Fibroblast of lung (primary cell): ENCODE measurements at regions not wholly inside any gene's neighbourhood (a gene's known extent, or its start where the extent isn't known, plus 50 kb on each side); places are given as distances from the start of the nearest gene placed in this dataset.

ENCODE experiments used
- DNase-seq, 2 donors: peaks; one replicate each; pipeline versions ENCODE4 v3.0.0 to v3.0.0-alpha.2; 2010; ENCODE audit warnings: low read depth in 2 of 2
- H2AFZ ChIP-seq: 2 replicates; pipeline ENCODE4 v1.5.1; 2012; ENCODE audit warnings: low read length, control low read depth, inconsistent platforms
- H3K27ac ChIP-seq: 2 replicates; pipeline ENCODE4 v1.5.1; 2011; ENCODE audit warnings: low read length, control low read depth; ENCODE audit not compliant: insufficient read depth
- H3K27me3 ChIP-seq: 2 replicates; pipeline ENCODE4 v1.5.1; 2011; ENCODE audit warnings: mild to moderate bottlenecking, low read length; ENCODE audit not compliant: control insufficient read depth, insufficient read depth
- H3K36me3 ChIP-seq: 2 replicates; pipeline ENCODE4 v1.5.1; 2011; ENCODE audit warnings: low read length; ENCODE audit not compliant: control insufficient read depth, insufficient read depth
- H3K4me1 ChIP-seq: 2 replicates; pipeline ENCODE4 v1.5.1; 2011; ENCODE audit warnings: low read length; ENCODE audit not compliant: control insufficient read depth, insufficient read depth; ENCODE audit errors: extremely low read depth
- H3K4me2 ChIP-seq: 2 replicates; pipeline ENCODE4 v1.5.1; 2011; ENCODE audit warnings: low read length, control low read depth; ENCODE audit not compliant: insufficient read depth; ENCODE audit errors: extremely low read depth
- H3K4me3 ChIP-seq, 4 experiments: fragments of 200-600 bp in 1 of 4; sonication (generic) in 1 of 4; replicated peaks in 1 of 4; 2 replicates each; pipeline ENCODE4 v1.5.1; 2011 to 2016; ENCODE audit warnings: low read length in 4 of 4, low read depth in 3 of 4, mild to moderate bottlenecking in 3 of 4, control low read depth in 2 of 4, inconsistent platforms in 1 of 4, mixed read lengths in 1 of 4; ENCODE audit not compliant: insufficient read depth in 1 of 4; ENCODE audit errors: control extremely low read depth in 1 of 4
- H3K79me2 ChIP-seq: 2 replicates; pipeline ENCODE4 v1.5.1; 2012; ENCODE audit warnings: mild to moderate bottlenecking, low read length, inconsistent platforms; ENCODE audit not compliant: control insufficient read depth, insufficient read depth
- H3K9ac ChIP-seq: 2 replicates; pipeline ENCODE4 v1.5.1; 2011; ENCODE audit warnings: mild to moderate bottlenecking, low read length, control low read depth; ENCODE audit not compliant: insufficient read depth
- H3K9me3 ChIP-seq: 2 replicates; pipeline ENCODE4 v1.5.1; 2012; ENCODE audit warnings: low read depth, low read length; ENCODE audit not compliant: control insufficient read depth, insufficient read depth
- H4K20me1 ChIP-seq: 2 replicates; pipeline ENCODE4 v1.5.1; 2011; ENCODE audit warnings: low read length; ENCODE audit not compliant: control insufficient read depth, insufficient read depth; ENCODE audit errors: extremely low read depth
- EZH2 ChIP-seq: IDR thresholded peaks from 2 replicates; pipeline ENCODE4 v1.5.1; 2012; ENCODE audit warnings: low read length, control low read depth, mild to moderate bottlenecking; ENCODE audit errors: missing control alignments
- TF ChIP-seq, protein P1 (sequence below), 2 donors: IDR thresholded peaks in 1 of 2; conservative IDR thresholded peaks in 1 of 2; 1 replicate in 1 of 2; 2 replicates in 1 of 2; pipeline ENCODE4 v1.5.1; 2011 to 2012; ENCODE audit warnings: low read length in 2 of 2, control low read depth in 1 of 2, inconsistent platforms in 1 of 2, low read depth in 1 of 2, mild to moderate bottlenecking in 1 of 2

DNA sequence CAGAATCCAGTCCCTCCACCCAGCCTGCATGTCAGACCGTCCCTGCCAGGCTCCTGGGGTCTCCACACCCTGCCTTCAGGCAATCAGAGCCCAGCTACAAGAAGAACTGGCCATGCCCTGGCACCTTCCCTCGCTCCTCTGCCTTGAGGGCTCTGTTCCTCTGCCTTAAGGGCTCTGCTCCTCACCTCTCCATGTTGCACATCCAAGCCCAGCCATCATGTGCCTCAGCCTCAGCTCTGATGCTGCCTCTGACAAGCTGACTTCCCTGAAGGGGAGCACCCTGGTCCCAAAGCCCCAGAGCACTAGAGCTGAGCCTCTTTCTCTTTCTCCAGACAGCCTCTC lies 50.3 kb upstream of the ANTXRL start:
- Histone ChIP-seq H4K20me1 (no peaks in the 10 kb centered on the region), H3K27me3 (no peaks in the 10 kb centered on the region), H3K27ac (no peak overlapping the region), H3K36me3 (no peaks in the 10 kb centered on the region), H2AFZ (no peak overlapping the region), H3K4me2 (no peak overlapping the region), H3K9ac (no peak overlapping the region), H3K4me3 (no peak overlapping the region), H3K9me3 (no peaks in the 10 kb centered on the region), H3K79me2 (no peaks in the 10 kb centered on the region), H3K4me1 (no peaks in the 10 kb centered on the region)
- TF ChIP-seq EZH2: no peak
- TF ChIP-seq, protein P1, sequence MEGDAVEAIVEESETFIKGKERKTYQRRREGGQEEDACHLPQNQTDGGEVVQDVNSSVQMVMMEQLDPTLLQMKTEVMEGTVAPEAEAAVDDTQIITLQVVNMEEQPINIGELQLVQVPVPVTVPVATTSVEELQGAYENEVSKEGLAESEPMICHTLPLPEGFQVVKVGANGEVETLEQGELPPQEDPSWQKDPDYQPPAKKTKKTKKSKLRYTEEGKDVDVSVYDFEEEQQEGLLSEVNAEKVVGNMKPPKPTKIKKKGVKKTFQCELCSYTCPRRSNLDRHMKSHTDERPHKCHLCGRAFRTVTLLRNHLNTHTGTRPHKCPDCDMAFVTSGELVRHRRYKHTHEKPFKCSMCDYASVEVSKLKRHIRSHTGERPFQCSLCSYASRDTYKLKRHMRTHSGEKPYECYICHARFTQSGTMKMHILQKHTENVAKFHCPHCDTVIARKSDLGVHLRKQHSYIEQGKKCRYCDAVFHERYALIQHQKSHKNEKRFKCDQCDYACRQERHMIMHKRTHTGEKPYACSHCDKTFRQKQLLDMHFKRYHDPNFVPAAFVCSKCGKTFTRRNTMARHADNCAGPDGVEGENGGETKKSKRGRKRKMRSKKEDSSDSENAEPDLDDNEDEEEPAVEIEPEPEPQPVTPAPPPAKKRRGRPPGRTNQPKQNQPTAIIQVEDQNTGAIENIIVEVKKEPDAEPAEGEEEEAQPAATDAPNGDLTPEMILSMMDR (conservative IDR thresholded peaks at IDR 0.05 in 1 of 2, IDR thresholded peaks at IDR 0.05 in 1 of 2; ENCODE audit: low read depth in 1 of 2, low read length in 2 of 2): no peak
- no peak for DNase-seq

DNA sequence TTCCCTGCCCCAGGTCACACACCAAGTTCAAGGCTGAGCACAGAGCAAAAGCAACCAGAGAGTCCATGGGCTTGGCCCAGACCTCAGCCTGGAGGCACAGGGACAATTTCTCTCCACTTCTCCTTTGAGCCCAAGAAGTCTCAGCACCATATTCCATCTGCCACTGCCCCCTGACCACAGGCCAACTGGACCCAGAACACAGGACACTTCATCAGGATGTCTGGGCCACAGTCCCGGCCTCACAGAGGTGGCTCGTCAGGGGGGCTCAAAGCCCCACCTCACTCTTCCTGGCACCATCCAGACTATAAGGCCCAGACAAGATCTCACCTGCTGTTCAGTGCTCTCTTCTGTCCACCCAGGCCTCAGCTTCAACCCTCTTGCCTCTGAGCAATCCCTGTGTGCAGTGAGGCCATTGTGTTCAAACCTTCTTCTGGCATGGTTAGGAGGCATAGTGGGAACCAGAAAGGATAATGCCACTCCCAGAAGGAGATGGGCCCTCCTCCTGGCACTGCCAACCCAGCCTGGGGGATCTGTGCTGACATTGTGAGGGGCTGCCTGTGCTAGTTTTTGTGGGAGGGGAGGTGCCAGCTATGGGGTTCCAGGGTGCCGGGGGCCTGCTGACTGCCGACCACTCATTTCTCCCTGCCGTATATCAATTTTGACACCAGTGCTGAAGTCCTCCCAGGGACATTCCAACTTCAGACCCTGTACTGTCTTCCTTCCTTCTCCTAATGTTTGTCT lies 49.7 kb upstream of the ANTXRL start:
- no peaks in the 10 kb centered on the region for H3K9me3 ChIP-seq
- no peaks in the 10 kb centered on the region for H3K79me2 ChIP-seq
- H4K20me1 ChIP-seq: no peaks in the 10 kb centered on the region
- no peak overlapping the region for H3K4me3 ChIP-seq
- no peak for TF ChIP-seq EZH2
- TF ChIP-seq, protein P1 (conservative IDR thresholded peaks at IDR 0.05 in 1 of 2, IDR thresholded peaks at IDR 0.05 in 1 of 2; ENCODE audit: low read depth in 1 of 2, low read length in 2 of 2): no peak
- H3K27me3 ChIP-seq: no peaks in the 10 kb centered on the region
- DNase-seq: no peak
- no peaks in the 10 kb centered on the region for H3K4me1 ChIP-seq
- H3K27ac ChIP-seq: no peak overlapping the region
- no peak overlapping the region for H2AFZ ChIP-seq
- H3K36me3 ChIP-seq: no peaks in the 10 kb centered on the region
- no peak overlapping the region for H3K4me2 ChIP-seq
- H3K9ac ChIP-seq: no peak overlapping the region
